BLaER1 (cell line): ENCODE measurements at regions not wholly inside any gene's neighbourhood (a gene's known extent, or its start where the extent isn't known, plus 50 kb on each side); places are given as distances from the start of the nearest gene placed in this dataset.

Source experiments
- H3K27ac ChIP-seq: shearing (Covaris generic); formaldehyde crosslinking; 2 replicates; pipeline ENCODE4 v1.8.1; 2022
- H3K27me3 ChIP-seq: shearing (Covaris generic); formaldehyde crosslinking; 2 replicates; pipeline ENCODE4 v1.8.1; 2022
- H3K36me3 ChIP-seq: shearing (Covaris generic); formaldehyde crosslinking; 2 replicates; pipeline ENCODE4 v1.8.1; 2022
- H3K4me1 ChIP-seq: shearing (Covaris generic); formaldehyde crosslinking; 2 replicates; pipeline ENCODE4 v1.8.1; 2022
- H3K4me2 ChIP-seq: shearing (Covaris generic); formaldehyde crosslinking; 2 replicates; pipeline ENCODE4 v1.8.1; 2022
- H3K4me3 ChIP-seq: shearing (Covaris generic); formaldehyde crosslinking; 2 replicates; pipeline ENCODE4 v1.8.1; 2022
- H3K9ac ChIP-seq: shearing (Covaris generic); formaldehyde crosslinking; 2 replicates; pipeline ENCODE4 v1.8.1; 2022
- H3K9me3 ChIP-seq: shearing (Covaris generic); formaldehyde crosslinking; 2 replicates; pipeline ENCODE4 v1.8.1; 2022
- H4K20me1 ChIP-seq: shearing (Covaris generic); formaldehyde crosslinking; 2 replicates; pipeline ENCODE4 v1.8.1; 2022
- Cebpa-rat ChIP-seq: shearing (Covaris generic); IDR thresholded peaks from 2 replicates; pipeline ENCODE4 v1.8.1; 2022

DNA sequence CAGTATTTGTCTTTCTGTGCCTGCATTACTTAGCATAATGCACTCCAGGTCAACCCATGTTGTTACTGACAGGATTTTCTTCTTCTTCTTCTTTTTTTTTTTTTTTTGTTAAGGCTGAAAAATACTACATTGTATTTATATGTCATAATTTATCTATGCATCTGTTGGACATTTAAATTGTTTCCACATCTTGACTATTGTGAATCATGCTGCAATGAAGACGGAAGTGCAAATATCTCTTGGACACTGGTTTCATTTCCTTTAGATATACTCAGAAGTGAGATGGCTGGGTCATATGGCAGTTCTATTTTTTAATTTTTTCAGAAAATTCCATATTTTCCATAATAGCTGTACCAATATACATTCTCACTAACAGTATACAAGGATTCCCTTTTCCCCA is 272.7 kb upstream of the PMFBP1 start:
- no peak for TF ChIP-seq Cebpa-rat
- no peaks in the 10 kb centered on the region for H4K20me1 ChIP-seq
- H3K27me3 ChIP-seq: no peaks in the 10 kb centered on the region
- H3K4me1 ChIP-seq: no peaks in the 10 kb centered on the region
- H3K36me3 ChIP-seq: no peaks in the 10 kb centered on the region
- H3K27ac ChIP-seq: no peak overlapping the region
- H3K9me3 ChIP-seq: peaks cover 13% of the 10 kb centered on the region
- H3K4me3 ChIP-seq: no peak overlapping the region
- no peak overlapping the region for H3K9ac ChIP-seq
- H3K4me2 ChIP-seq: no peak overlapping the region

DNA sequence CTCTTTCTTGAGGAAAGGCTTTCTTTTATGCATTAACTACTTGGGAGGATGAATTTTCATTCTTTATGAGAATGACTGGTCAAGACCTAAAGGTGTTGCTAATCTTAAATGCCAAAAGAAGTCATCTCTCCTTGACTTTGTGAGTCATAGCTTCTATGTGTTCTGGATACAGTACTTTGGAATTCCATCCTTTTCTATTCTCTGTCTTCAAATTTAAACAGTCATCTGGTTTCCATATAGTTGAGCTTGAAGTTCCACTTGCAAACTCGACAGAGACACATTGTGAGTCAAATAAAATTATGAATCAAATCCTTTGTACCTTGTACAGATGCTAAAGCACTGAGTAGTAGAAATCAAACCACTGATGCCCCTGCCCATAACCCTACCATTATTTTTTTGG is 271.9 kb upstream of the PMFBP1 start:
- Histone ChIP-seq H3K9ac (no peak overlapping the region), H3K4me2 (no peak overlapping the region), H3K4me3 (no peak overlapping the region), H3K27me3 (no peaks in the 10 kb centered on the region), H3K27ac (no peak overlapping the region), H4K20me1 (no peaks in the 10 kb centered on the region), H3K4me1 (no peaks in the 10 kb centered on the region), H3K9me3 (peaks cover 13% of the 10 kb centered on the region), H3K36me3 (no peaks in the 10 kb centered on the region)
- no peak for TF ChIP-seq Cebpa-rat

DNA sequence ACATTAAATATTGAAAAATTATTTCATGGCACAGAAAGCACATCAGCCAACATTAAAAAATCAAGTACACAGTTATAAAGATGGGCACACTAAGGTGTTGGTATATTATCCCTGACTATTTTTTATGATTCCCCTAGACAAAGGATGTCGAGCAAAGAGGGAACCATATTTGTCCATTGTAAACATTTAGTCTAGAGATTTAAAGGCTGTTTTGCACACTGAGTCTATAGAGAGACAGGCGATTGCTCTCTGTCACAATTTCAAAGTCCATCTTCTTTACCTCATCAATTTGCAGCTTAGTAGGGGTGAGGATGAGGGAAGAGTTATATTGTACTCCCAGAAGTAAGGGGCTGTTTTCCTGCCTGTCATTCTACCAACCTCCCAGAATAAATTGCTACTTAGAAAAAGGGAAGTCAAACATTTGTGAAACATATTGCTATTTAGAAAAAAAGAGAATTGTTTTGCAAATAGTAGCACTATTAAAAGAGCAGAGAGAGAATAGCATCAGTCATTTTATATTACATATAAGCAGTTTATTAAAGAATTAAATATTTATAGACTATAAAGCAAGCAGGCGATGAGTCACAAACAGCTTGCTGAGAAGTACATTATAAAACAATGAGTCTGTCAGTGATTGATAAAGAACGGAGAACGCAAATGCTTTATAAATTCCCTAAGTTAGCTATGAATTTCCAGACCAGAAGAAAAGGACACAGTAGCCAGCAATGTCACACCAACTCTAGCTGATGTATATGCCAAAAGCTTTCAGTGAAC is 270.6 kb upstream of the PMFBP1 start:
- no peaks in the 10 kb centered on the region for H4K20me1 ChIP-seq
- H3K4me2 ChIP-seq: no peak overlapping the region
- TF ChIP-seq Cebpa-rat: no peak
- H3K9me3 ChIP-seq: peaks cover 13% of the 10 kb centered on the region
- no peak overlapping the region for H3K9ac ChIP-seq
- H3K27ac ChIP-seq: no peak overlapping the region
- no peak overlapping the region for H3K4me3 ChIP-seq
- H3K27me3 ChIP-seq: no peaks in the 10 kb centered on the region
- no peaks in the 10 kb centered on the region for H3K36me3 ChIP-seq
- no peaks in the 10 kb centered on the region for H3K4me1 ChIP-seq

DNA sequence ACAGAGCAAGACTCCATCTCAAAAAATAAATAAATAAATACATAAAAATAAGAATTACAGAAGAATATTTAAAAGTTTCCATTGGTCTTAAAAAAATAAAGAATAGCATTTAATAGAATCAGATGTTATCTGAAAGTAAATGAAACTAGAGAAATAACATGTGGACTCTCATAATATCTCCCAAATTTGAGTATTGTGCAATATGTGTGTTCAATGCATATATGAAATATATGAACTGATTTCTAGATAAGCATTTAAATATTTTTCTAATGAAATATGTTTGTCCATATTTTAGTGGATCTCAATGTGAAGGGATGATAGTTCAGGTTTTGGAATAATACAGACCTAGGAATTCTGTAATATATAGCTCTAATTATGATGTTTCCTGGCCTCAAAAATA is 265.9 kb upstream of the PMFBP1 start:
- Histone ChIP-seq H4K20me1 (no peaks in the 10 kb centered on the region), H3K9ac (no peak overlapping the region), H3K27ac (no peak overlapping the region), H3K9me3 (peaks cover 32% of the 10 kb centered on the region), H3K4me2 (no peak overlapping the region), H3K36me3 (no peaks in the 10 kb centered on the region), H3K4me3 (no peak overlapping the region), H3K4me1 (no peaks in the 10 kb centered on the region), H3K27me3 (no peaks in the 10 kb centered on the region)
- no peak for TF ChIP-seq Cebpa-rat

DNA sequence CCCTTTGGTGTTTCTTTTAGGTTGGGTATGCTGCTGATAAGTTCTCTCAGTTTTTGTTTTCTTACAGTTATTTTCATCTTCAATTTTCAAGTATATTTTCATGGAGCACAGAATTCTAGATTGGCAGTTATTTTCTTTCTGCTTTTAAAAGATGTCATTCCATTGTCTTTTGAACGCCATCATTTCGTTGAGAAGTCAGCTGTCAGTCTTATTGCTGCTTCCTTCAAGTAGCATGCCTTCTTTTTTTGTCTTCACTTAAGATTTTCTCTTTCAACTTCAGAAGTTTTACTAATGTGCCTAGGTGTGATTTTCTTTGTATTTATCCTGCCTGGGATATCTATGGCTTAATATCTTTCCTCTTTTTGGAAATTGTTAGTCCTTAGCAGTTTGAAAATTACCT is 262.2 kb upstream of the PMFBP1 start:
- TF ChIP-seq Cebpa-rat: no peak
- Histone ChIP-seq H3K27me3 (no peaks in the 10 kb centered on the region), H3K36me3 (no peaks in the 10 kb centered on the region), H3K4me3 (no peak overlapping the region), H3K4me1 (no peaks in the 10 kb centered on the region), H3K9me3 (peaks cover 19% of the 10 kb centered on the region), H3K4me2 (no peak overlapping the region), H3K27ac (no peak overlapping the region), H3K9ac (no peak overlapping the region), H4K20me1 (no peaks in the 10 kb centered on the region)

DNA sequence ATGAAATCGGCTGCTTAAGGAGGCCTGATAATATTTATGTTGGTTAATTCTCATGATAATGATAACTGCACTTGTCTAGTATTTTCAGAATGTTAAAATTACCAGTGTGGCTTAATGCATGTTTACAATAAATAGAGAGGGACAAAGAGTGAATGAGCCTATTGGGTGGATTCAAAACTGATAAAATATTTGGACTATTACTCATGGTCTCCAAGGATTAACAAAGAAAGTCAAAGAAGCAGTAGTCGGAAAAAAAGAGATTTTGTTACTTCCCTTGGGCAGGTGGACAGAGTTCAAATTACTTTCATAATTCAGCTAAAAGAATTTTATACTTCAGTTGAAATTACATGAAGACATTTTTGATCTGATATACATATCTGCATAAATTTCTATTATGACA is 258.2 kb upstream of the PMFBP1 start:
- H4K20me1 ChIP-seq: no peaks in the 10 kb centered on the region
- peaks cover 8% of the 10 kb centered on the region for H3K36me3 ChIP-seq
- no peak overlapping the region for H3K4me3 ChIP-seq
- no peak overlapping the region for H3K4me2 ChIP-seq
- H3K4me1 ChIP-seq: no peaks in the 10 kb centered on the region
- H3K9ac ChIP-seq: no peak overlapping the region
- no peaks in the 10 kb centered on the region for H3K27me3 ChIP-seq
- H3K9me3 ChIP-seq: peaks cover 14% of the 10 kb centered on the region
- no peak overlapping the region for H3K27ac ChIP-seq
- no peak for TF ChIP-seq Cebpa-rat

DNA sequence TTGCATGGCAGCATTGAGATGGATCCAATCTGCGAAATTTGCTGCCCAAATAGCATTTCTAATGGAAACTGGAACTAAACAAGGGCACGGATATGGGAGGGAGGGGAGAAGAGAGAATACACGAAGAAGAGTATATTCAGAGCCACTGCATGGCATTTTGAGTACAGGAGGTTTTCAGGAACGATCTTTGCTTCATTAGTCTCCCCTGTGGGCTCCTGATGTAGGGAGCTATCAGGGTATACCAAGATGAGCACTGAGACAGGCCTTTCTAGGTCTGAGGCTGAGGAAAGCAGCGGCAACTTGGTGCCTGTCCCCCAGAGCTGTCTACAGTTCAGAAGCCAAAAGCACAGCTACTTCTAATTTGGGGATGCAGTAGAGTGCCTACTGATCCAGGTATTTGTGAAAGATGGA is 257.7 kb upstream of the PMFBP1 start:
- Histone ChIP-seq H3K36me3 (peaks cover 8% of the 10 kb centered on the region), H3K4me1 (no peaks in the 10 kb centered on the region), H3K9me3 (peaks cover 10% of the 10 kb centered on the region), H3K4me2 (no peak overlapping the region), H3K9ac (no peak overlapping the region), H3K27ac (no peak overlapping the region), H3K27me3 (no peaks in the 10 kb centered on the region), H4K20me1 (no peaks in the 10 kb centered on the region), H3K4me3 (no peak overlapping the region)
- TF ChIP-seq Cebpa-rat: no peak

DNA sequence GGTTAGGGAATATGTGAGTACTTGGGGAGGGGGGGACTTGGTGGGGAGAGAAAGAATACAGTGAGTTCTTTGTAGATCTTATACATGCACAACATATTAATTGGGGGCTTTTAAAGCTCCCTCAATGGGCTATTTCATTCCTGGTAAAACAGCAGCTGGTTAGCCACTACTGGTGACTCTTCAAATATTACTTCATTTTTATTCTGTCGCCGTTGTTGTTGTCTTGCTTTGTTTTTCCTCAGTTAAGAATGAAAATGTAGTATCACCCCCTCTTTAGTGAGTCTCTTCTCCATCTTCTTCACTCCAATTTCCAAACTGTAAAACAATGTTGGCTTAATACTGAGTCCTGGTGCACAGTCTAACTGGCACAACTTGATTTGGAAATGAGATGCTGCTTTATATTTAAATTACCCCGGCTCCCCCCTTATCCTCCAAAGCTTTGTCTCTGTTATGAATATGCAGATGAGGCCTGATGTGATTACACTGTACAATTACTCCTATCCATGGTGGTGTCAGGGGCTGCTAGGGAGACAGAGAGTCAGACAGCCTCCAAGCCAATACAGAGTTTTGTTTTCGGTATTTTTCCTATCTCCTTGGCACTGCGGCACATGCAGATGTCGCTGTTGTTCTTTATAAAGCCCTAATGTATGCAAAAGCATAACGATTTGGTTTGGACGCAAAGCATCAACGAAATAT is 256.9 kb upstream of the PMFBP1 start:
- H3K4me3 ChIP-seq: no peak overlapping the region
- no peak overlapping the region for H3K4me2 ChIP-seq
- TF ChIP-seq Cebpa-rat: no peak
- no peak overlapping the region for H3K27ac ChIP-seq
- no peak overlapping the region for H3K9ac ChIP-seq
- no peaks in the 10 kb centered on the region for H3K27me3 ChIP-seq
- no peaks in the 10 kb centered on the region for H4K20me1 ChIP-seq
- H3K9me3 ChIP-seq: peaks cover 1% of the 10 kb centered on the region
- H3K36me3 ChIP-seq: peaks cover 8% of the 10 kb centered on the region
- H3K4me1 ChIP-seq: no peaks in the 10 kb centered on the region

DNA sequence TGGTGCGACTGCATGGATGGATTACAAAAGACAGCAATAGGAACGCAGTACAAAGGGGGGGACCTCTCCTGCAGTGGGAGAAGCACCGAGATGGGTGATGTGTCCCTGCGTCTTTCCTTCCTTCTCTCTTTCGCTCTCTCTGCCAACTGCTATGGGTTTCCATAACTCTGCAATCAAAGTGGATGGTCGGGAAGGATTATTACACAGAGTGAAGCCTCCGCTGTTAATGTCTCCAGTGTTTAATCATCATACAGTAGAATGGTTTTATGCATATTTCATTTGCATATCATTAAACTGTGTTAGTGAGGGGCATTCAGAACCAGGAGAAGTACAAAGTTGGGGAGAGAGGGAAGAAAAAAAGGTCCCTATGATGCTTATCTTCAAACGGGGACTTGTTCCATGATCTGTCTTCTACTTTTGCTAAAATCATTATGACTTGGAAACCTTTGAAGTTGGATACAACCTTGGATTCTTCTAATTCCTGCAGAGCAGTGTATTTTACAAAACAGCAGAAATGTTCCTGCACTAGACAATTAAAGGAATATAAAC is 255.9 kb upstream of the PMFBP1 start:
- no peak overlapping the region for H3K9ac ChIP-seq
- no peaks in the 10 kb centered on the region for H3K9me3 ChIP-seq
- H4K20me1 ChIP-seq: no peaks in the 10 kb centered on the region
- no peaks in the 10 kb centered on the region for H3K27me3 ChIP-seq
- H3K4me1 ChIP-seq: no peaks in the 10 kb centered on the region
- no peak overlapping the region for H3K4me3 ChIP-seq
- no peak for TF ChIP-seq Cebpa-rat
- H3K27ac ChIP-seq: no peak overlapping the region
- no peak overlapping the region for H3K4me2 ChIP-seq
- H3K36me3 ChIP-seq: peaks cover 8% of the 10 kb centered on the region

DNA sequence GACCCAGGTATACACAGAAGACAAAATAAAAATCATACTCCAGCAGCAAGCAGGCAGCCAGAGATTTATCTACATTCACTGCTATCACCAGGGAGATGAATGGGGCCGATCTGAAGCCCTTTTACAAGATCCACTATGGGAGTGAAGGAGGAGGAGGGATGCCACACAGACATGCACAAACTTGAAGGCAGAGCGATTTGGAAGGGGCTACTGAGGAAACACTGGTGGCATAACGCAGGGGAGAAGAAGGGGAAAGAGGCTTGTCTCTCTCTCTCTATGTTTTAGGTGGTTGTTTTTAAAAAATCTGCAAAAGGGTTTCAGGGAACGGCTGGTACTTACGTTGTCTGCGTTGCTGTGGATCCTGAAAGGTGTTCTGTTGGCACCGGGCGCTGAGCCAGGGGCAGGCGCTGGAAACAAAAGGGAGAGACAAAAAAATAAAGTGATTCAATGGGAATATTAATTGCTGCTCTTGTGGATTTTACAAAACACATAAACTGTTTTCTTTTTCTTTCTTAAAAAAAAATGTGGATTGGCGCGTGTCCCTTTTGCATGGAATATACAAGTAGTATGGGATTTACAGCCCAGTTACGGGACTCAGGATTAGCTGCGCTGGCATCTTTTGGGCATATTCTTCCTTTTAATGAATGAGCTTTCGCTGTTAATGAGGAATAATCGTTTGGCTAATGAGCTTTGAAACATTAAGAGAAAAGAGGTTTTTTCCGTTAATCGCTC is 255.3 kb upstream of the PMFBP1 start:
- H4K20me1 ChIP-seq: no peaks in the 10 kb centered on the region
- H3K4me1 ChIP-seq: no peaks in the 10 kb centered on the region
- peaks cover 8% of the 10 kb centered on the region for H3K36me3 ChIP-seq
- H3K4me2 ChIP-seq: no peak overlapping the region
- H3K9ac ChIP-seq: no peak overlapping the region
- H3K4me3 ChIP-seq: no peak overlapping the region
- no peaks in the 10 kb centered on the region for H3K27me3 ChIP-seq
- H3K9me3 ChIP-seq: peaks cover 3% of the 10 kb centered on the region; the same call in 1 of the 2 replicates
- no peak overlapping the region for H3K27ac ChIP-seq
- no peak for TF ChIP-seq Cebpa-rat
